Activated T-cell treated with anti-CD3 and anti-CD28 coated beads, Interleukin-2, amount 50 U/mL, for 1 hour (primary cell): ENCODE measurements at regions not wholly inside any gene's neighbourhood (a gene's known extent, or its start where the extent isn't known, plus 50 kb on each side); places are given as distances from the start of the nearest gene placed in this dataset.

Experiments
- DNase-seq: peaks from one replicate; pipeline ENCODE4 v3.0.0-alpha.2; 2020

DNA sequence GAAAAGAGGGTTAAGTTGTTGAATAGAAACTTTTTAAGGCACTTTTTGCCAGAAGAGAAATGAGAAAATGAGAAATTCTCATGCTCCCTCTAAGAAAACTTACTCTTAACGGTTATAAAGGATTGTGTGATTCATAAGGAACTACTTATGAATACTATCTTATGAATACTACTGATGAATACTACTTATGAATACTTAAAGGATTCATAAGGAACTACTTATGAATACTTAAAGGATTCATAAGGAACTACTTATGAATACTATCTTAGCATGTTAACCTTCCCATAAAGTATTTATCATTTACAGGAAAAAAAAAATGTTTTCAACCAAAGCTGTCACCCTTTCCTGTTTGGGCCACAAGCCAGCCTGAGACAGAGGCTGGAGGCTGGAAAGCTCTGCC lies 53.1 kb upstream of the UCN3 start:
- no peak for DNase-seq

DNA sequence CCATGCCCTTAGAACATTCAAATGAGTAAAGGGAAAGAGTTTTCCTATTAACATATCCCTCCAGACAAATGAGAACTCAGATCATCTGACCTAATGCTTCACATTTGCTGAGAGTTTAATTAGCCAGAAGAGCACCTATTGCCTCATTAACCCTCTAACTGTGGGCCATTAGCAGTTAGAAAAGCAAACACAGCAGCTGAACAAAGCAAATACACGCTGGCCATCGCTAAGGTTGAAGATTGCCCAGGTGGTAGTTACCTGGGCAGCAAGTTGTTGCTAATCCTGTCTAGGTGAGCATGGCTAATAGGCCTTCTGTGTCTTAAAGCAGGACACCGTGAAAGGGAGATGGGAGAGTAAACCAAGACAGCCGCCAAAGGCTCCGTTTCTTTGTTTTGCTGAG lies 49.9 kb upstream of the UCN3 start:
- DNase-seq = no peak
